AG04450 (cell line): ENCODE measurements at regions not wholly inside any gene's neighbourhood (a gene's known extent, or its start where the extent isn't known, plus 50 kb on each side); places are given as distances from the start of the nearest gene placed in this dataset.

Source experiments
- CTCF ChIA-PET: fragments of 300-600, 350-600 bp; formaldehyde crosslinking; extraction: SDS; loops from one replicate; lab custom pipeline; 2022; ENCODE audit warnings: antibody characterized with exemption, inconsistent platforms; lab: Charles Lee
- POLR2A ChIA-PET: fragments of 350-600 bp; formaldehyde crosslinking; extraction: SDS; loops from one replicate; lab custom pipeline; 2021; ENCODE audit warnings: antibody characterized with exemption, inconsistent platforms; lab: Yijun Ruan, JAX
- DNase-seq: peaks from one replicate; pipeline ENCODE4 v3.0.0-alpha.2; 2011; ENCODE audit warnings: low read depth, low spot score
- H3K27ac ChIP-seq: one replicate; pipeline ENCODE4 v1.5.1; 2012; ENCODE audit warnings: low read depth, low read length, control low read depth
- H3K27me3 ChIP-seq: one replicate; pipeline ENCODE4 v1.6.0; 2012; ENCODE audit warnings: low read length; ENCODE audit not compliant: control insufficient read depth, insufficient read depth
- H3K4me3 ChIP-seq: 2 replicates; pipeline ENCODE4 v1.5.1; 2011; ENCODE audit warnings: mild to moderate bottlenecking, low read depth, low read length, control low read depth
- H3K9me3 ChIP-seq: 2 replicates; pipeline ENCODE4 v1.5.1; 2012; ENCODE audit warnings: low read length; ENCODE audit not compliant: control insufficient read depth, insufficient read depth
- CTCF ChIP-seq: IDR thresholded peaks from 2 replicates; pipeline ENCODE4 v1.5.1; 2011; ENCODE audit warnings: low read depth, low read length, control low read depth, inconsistent platforms

- Histone ChIP-seq H3K4me3 (no peak overlapping the region), H3K27ac (no peak overlapping the region), H3K27me3 (no peaks in the 10 kb centered on the region), H3K9me3 (no peaks in the 10 kb centered on the region)
- ChIA-PET POLR2A (no interaction called here), CTCF (interaction anchor here (0.7 to 0.8 kb wide), 2 partner anchors 51 to 462 kb away, joined by 3 read pairs; no protein-coding TSS in a partner anchor)
- no peak for TF ChIP-seq CTCF
- no peak for DNase-seq
Observed at GRCh38 chr4:123589301-123589700, 192.7 kb downstream of the SPRY1 start.

DNA sequence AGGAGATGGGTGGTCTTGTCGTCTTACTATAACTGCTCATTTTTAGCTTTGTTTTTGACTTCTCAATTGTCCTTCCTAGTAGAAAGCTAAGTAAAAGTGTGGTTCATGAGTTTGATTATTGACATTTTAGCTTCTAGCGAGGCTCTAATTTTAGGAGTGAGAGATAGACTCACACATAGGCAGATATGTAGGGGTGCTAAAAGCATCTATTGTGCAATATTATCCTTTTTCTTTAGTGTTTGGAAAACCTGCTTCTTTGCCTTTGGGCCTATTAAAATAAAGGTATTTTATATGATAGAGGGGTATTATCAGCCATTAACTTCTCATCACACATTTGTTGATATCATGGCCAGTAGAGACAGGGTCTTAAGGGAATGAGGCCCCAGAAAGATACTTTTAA is 195.3 kb downstream of the SPRY1 start:
- Histone ChIP-seq H3K27me3 (no peaks in the 10 kb centered on the region), H3K27ac (no peak overlapping the region), H3K4me3 (no peak overlapping the region), H3K9me3 (no peaks in the 10 kb centered on the region)
- ChIA-PET CTCF (interaction anchor here (0.5 kb wide), 2 partner anchors 66 to 494 kb away, joined by 3 read pairs; no protein-coding TSS in a partner anchor), POLR2A (no interaction called here)
- DNase-seq = no peak
- TF ChIP-seq CTCF = no peak

- Histone ChIP-seq H3K27ac (no peak overlapping the region), H3K9me3 (no peaks in the 10 kb centered on the region), H3K27me3 (no peaks in the 10 kb centered on the region), H3K4me3 (no peak overlapping the region)
- TF ChIP-seq CTCF = no peak
- POLR2A ChIA-PET = no interaction called here
- CTCF ChIA-PET = no interaction called here
- DNase-seq = no peak
Observed at GRCh38 chr4:123593655-123594054, 197.1 kb downstream of the SPRY1 start.

DNA sequence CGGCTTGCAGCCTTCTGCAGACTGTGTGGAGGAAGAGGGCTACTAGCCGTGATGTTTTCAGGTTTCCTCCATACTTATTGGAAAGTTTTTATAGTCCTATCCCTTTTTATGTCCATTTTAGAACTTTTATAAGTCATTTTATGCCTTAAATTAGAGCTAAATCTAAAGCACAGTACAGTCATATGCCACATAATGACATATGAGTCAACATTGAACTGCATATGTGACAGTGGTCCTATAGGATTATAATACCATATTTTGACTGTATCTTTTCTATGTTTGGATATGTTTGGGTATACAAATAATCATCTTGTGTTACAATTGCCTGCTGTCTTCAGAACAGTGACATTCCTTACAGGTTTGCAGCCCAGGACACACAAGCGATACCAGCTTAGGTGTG is 200.2 kb downstream of the SPRY1 start:
- no peak for DNase-seq
- TF ChIP-seq CTCF = no peak
- Histone ChIP-seq H3K27ac (no peak overlapping the region), H3K4me3 (no peak overlapping the region), H3K9me3 (no peaks in the 10 kb centered on the region), H3K27me3 (no peaks in the 10 kb centered on the region)
- ChIA-PET POLR2A (no interaction called here), CTCF (no interaction called here)

GRCh38 chr4:123597586-123597985 is 201.0 kb downstream of the SPRY1 start:
- H3K27ac ChIP-seq = no peak overlapping the region
- peak; percentile 21 for DNase-seq
- ChIA-PET CTCF (interaction anchor here (1.5 kb wide), 1 partner anchor 33 kb away, joined by 6 read pairs; no protein-coding TSS in a partner anchor), POLR2A (no interaction called here)
- no peak overlapping the region for H3K4me3 ChIP-seq
- no peaks in the 10 kb centered on the region for H3K9me3 ChIP-seq
- no peak for TF ChIP-seq CTCF
- no peaks in the 10 kb centered on the region for H3K27me3 ChIP-seq
